HG02973 (cell line): ENCODE measurements at regions not wholly inside any gene's neighbourhood (a gene's known extent, or its start where the extent isn't known, plus 50 kb on each side); places are given as distances from the start of the nearest gene placed in this dataset.

Experiments used
- ATAC-seq: cut with Tn5 transposase; IDR thresholded peaks from one replicate; pipeline ENCODE4 v1.9.1; 2021; ENCODE audit warnings: moderate library complexity; ENCODE audit not compliant: unreplicated experiment

GRCh38 chr12:92539110-92539749, 163.6 kb upstream of the PLEKHG7 start:
- ATAC-seq: peak; percentile 40

GRCh38 chr12:92537290-92537960, 165.4 kb upstream of the PLEKHG7 start:
- ATAC-seq: no peak

GRCh38 chr12:92535961-92536360, 166.8 kb upstream of the PLEKHG7 start:
- no peak for ATAC-seq

GRCh38 chr12:92533280-92533890, 169.4 kb upstream of the PLEKHG7 start:
- no peak for ATAC-seq

- ATAC-seq: no peak
Observed at GRCh38 chr12:92530706-92531105, 172.1 kb upstream of the PLEKHG7 start.

- no peak for ATAC-seq
Observed at GRCh38 chr12:92529944-92530343, 172.8 kb upstream of the PLEKHG7 start.

- ATAC-seq: no peak
Observed at GRCh38 chr12:92528586-92528985, 174.2 kb upstream of the PLEKHG7 start.

GRCh38 chr12:92528097-92528496, 174.7 kb upstream of the PLEKHG7 start:
- no peak for ATAC-seq

GRCh38 chr12:92524489-92524888, 178.3 kb upstream of the PLEKHG7 start:
- ATAC-seq: no peak

- no peak for ATAC-seq
Observed at GRCh38 chr12:92520511-92520910, 182.3 kb upstream of the PLEKHG7 start.

- no peak for ATAC-seq
Observed at GRCh38 chr12:92519284-92519683, 183.5 kb upstream of the PLEKHG7 start.

GRCh38 chr12:92518071-92518470, 184.7 kb upstream of the PLEKHG7 start:
- ATAC-seq: no peak

- no peak for ATAC-seq
Observed at GRCh38 chr12:92516277-92516600, 186.6 kb upstream of the PLEKHG7 start.

GRCh38 chr12:92513231-92513730, 189.5 kb upstream of the PLEKHG7 start:
- ATAC-seq: no peak

GRCh38 chr12:92511786-92512185, 191.0 kb upstream of the PLEKHG7 start:
- no peak for ATAC-seq

- ATAC-seq: no peak
Observed at GRCh38 chr12:92509156-92509738, 193.5 kb upstream of the PLEKHG7 start.

- ATAC-seq: no peak
Observed at GRCh38 chr12:92506891-92507290, 195.9 kb upstream of the PLEKHG7 start.

- ATAC-seq: no peak
Observed at GRCh38 chr12:92506460-92506859, 196.3 kb upstream of the PLEKHG7 start.

GRCh38 chr12:92505254-92506231, 197.2 kb upstream of the PLEKHG7 start:
- ATAC-seq: no peak

GRCh38 chr12:92504594-92504981, 198.2 kb upstream of the PLEKHG7 start:
- no peak for ATAC-seq
